Thyroid gland (tissue), 4 donors: ENCODE measurements at regions not wholly inside any gene's neighbourhood (a gene's known extent, or its start where the extent isn't known, plus 50 kb on each side); places are given as distances from the start of the nearest gene placed in this dataset.

ENCODE experiments used
- DNase-seq, 2 donors: peaks; one replicate each; pipeline ENCODE4 v3.0.0-alpha.2; 2019
- H3K27ac ChIP-seq, 3 donors: fragments of 200-600 bp; sonication (generic); 1 replicate in 2 of 3; 2 replicates in 1 of 3; pipeline ENCODE4 v1.5.1; 2016 to 2019; ENCODE audit warnings: mild to moderate bottlenecking in 1 of 3, moderate library complexity in 1 of 3
- H3K27me3 ChIP-seq: fragments of 200-600 bp; sonication (generic); one replicate; pipeline ENCODE4 v1.5.1; 2019
- H3K36me3 ChIP-seq, 2 donors: fragments of 200-600 bp; sonication (generic); one replicate each; pipeline ENCODE4 v1.5.1; 2016 to 2019
- H3K4me1 ChIP-seq, 2 donors: fragments of 200-600 bp; sonication (generic); one replicate each; pipeline ENCODE4 v1.5.1; 2017 to 2019
- H3K4me3 ChIP-seq, 3 donors: fragments of 200-600 bp; sonication (generic); replicated peaks in 1 of 3; 1 replicate in 2 of 3; 2 replicates in 1 of 3; pipeline ENCODE4 v1.5.1; 2016; ENCODE audit warnings: mild to moderate bottlenecking in 1 of 3
- H3K9me3 ChIP-seq: fragments of 200-600 bp; sonication (generic); one replicate; pipeline ENCODE4 v1.5.1; 2017
- CTCF ChIP-seq, 6 experiments: fragments of 200-600 bp in 3 of 6; fragments of 450-650 bp in 3 of 6; sonication (generic) in 3 of 6; IDR thresholded peaks; one replicate each; pipeline ENCODE4 v1.5.1; 2016 to 2019; ENCODE audit warnings: antibody characterized with exemption in 6 of 6, mild to moderate bottlenecking in 2 of 6, inconsistent platforms in 1 of 6, moderate library complexity in 1 of 6
- POLR2A ChIP-seq, 2 donors: fragments of 450-650 bp; IDR thresholded peaks; one replicate each; pipeline ENCODE4 v1.6.1; 2017; ENCODE audit warnings: antibody characterized with exemption in 2 of 2, mild to moderate bottlenecking in 2 of 2, moderate library complexity in 1 of 2
- WGBS, 2 donors: methylation state at CpG; one replicate each; pipeline ENCODE4 v1.1.5; 2017; 5-methylcytosine and 5-hydroxymethylcytosine counted together
- intact Hi-C: fragments of 100-400 bp; cut with DNase I; formaldehyde crosslinking; loops from one replicate; pipeline ENCODE4 v1.15.1; 2023

- WGBS, 2 donors: 82 to 87% methylated on average over 4 of the region's 4 CpGs
- H3K4me1 ChIP-seq: no peaks in the 10 kb centered on the region
- no peaks in the 10 kb centered on the region for H3K9me3 ChIP-seq
- no peak overlapping the region for H3K27ac ChIP-seq
- intact Hi-C loops: no loop called here
- peaks cover 3% of the 10 kb centered on the region for H3K27me3 ChIP-seq
- no peaks in the 10 kb centered on the region for H3K36me3 ChIP-seq
- TF ChIP-seq CTCF (IDR thresholded peaks at IDR 0.05): no peak
- TF ChIP-seq POLR2A (IDR thresholded peaks at IDR 0.05): no peak
- H3K4me3 ChIP-seq: no peak overlapping the region
- DNase-seq: no peak
Observed at GRCh38 chr18:24674200-24674599, 213.8 kb downstream of the HRH4 start.

- Histone ChIP-seq H3K27me3 (peaks cover 3% of the 10 kb centered on the region), H3K9me3 (no peaks in the 10 kb centered on the region), H3K4me3 (no peak overlapping the region), H3K4me1 (no peaks in the 10 kb centered on the region), H3K27ac (no peak overlapping the region), H3K36me3 (no peaks in the 10 kb centered on the region)
- 84 to 86% methylated on average over 3 of the region's 3 CpGs for WGBS, 2 donors
- no peak for DNase-seq
- no peak for TF ChIP-seq CTCF (IDR thresholded peaks at IDR 0.05)
- no peak for TF ChIP-seq POLR2A (IDR thresholded peaks at IDR 0.05)
- intact Hi-C loops: no loop called here
Observed at GRCh38 chr18:24674605-24675004, 214.2 kb downstream of the HRH4 start.

- H3K36me3 ChIP-seq: no peaks in the 10 kb centered on the region
- WGBS, 2 donors: 78 to 88% methylated on average over 1 of the region's 1 CpG
- no peak for TF ChIP-seq POLR2A (IDR thresholded peaks at IDR 0.05)
- intact Hi-C loops: no loop called here
- no peak overlapping the region for H3K27ac ChIP-seq
- H3K27me3 ChIP-seq: peaks cover 3% of the 10 kb centered on the region
- no peak for DNase-seq
- no peaks in the 10 kb centered on the region for H3K4me1 ChIP-seq
- no peaks in the 10 kb centered on the region for H3K9me3 ChIP-seq
- H3K4me3 ChIP-seq: no peak overlapping the region
Observed at GRCh38 chr18:24677011-24677410, 216.6 kb downstream of the HRH4 start.

- Histone ChIP-seq H3K9me3 (no peaks in the 10 kb centered on the region), H3K4me1 (no peaks in the 10 kb centered on the region), H3K27me3 (peaks cover 3% of the 10 kb centered on the region), H3K36me3 (no peaks in the 10 kb centered on the region), H3K27ac (no peak overlapping the region), H3K4me3 (no peak overlapping the region)
- DNase-seq: no peak
- TF ChIP-seq POLR2A (IDR thresholded peaks at IDR 0.05) (no peak), CTCF (IDR thresholded peaks at IDR 0.05) (no peak)
- intact Hi-C loops: no loop called here
- WGBS, 2 donors: 95% methylated on average over 1 of the region's 1 CpG
Observed at GRCh38 chr18:24678107-24678506, 217.7 kb downstream of the HRH4 start.

- TF ChIP-seq CTCF (IDR thresholded peaks at IDR 0.05) (no peak), POLR2A (IDR thresholded peaks at IDR 0.05) (no peak)
- H3K4me3 ChIP-seq: no peak overlapping the region
- intact Hi-C loops: no loop called here
- no peak for DNase-seq
- no peaks in the 10 kb centered on the region for H3K36me3 ChIP-seq
- WGBS, 2 donors: 83 to 88% methylated on average over 3 of the region's 3 CpGs
- H3K4me1 ChIP-seq: no peaks in the 10 kb centered on the region
- no peak overlapping the region for H3K27ac ChIP-seq
- no peaks in the 10 kb centered on the region for H3K9me3 ChIP-seq
- H3K27me3 ChIP-seq: peaks cover 3% of the 10 kb centered on the region
Observed at GRCh38 chr18:24678626-24679025, 218.2 kb downstream of the HRH4 start.

GRCh38 chr18:24679062-24679461, 218.6 kb downstream of the HRH4 start:
- TF ChIP-seq CTCF (IDR thresholded peaks at IDR 0.05) (no peak), POLR2A (IDR thresholded peaks at IDR 0.05) (no peak)
- H3K9me3 ChIP-seq: no peaks in the 10 kb centered on the region
- H3K36me3 ChIP-seq: no peaks in the 10 kb centered on the region
- H3K27ac ChIP-seq: no peak overlapping the region
- no peaks in the 10 kb centered on the region for H3K4me1 ChIP-seq
- intact Hi-C loops: no loop called here
- WGBS, 2 donors: 59 to 72% methylated on average over 4 of the region's 4 CpGs
- H3K27me3 ChIP-seq: peaks cover 3% of the 10 kb centered on the region
- no peak overlapping the region for H3K4me3 ChIP-seq
- no peak for DNase-seq
